Left colon (tissue), 2 donors: ENCODE measurements at regions not wholly inside any gene's neighbourhood (a gene's known extent, or its start where the extent isn't known, plus 50 kb on each side); places are given as distances from the start of the nearest gene placed in this dataset.

Source experiments
- ATAC-seq: fragments of 200-7000 bp; cut with Tn5 transposase; one replicate; pipeline ENCODE4 v1.9.1; 2020; ENCODE audit warnings: mild to moderate bottlenecking, moderate library complexity
- DNase-seq, 2 donors: peaks; one replicate each; pipeline ENCODE4 v3.0.0-alpha.2; 2020
- intact Hi-C, 2 donors: fragments of 100-400 bp; cut with DNase I in 1 of 2; cut with micrococcal nuclease in 1 of 2; formaldehyde crosslinking; loops; one replicate each; pipeline versions ENCODE4 v1.11.2 to v1.14.0; 2022; cut with DNase I, micrococcal nuclease
- donor health status: DM: no; HTN: no; CAD: no.
- donor health status: DM: yes; HTN: yes; CAD: no.

DNA sequence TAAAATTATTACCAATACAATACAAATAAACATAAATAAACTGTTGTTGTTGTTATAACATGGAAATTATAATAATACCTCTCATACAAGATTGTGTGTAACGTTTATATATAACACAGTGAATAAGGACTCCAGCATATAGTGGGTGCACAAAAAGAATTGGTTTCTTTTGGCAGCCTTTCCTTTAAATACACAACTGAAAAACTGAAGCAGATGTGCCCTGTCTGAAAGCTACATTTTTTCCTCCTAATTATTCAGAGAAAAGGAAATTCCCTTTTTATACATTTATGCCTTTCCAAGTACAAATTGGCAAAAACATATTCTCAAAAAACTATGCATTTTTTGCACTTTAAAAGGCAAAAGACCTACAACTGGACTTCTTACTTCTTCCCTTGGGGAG lies 928.9 kb upstream of the NR2F2 start:
- intact Hi-C loops = no loop called here
- no peak for ATAC-seq
- no peak for DNase-seq

DNA sequence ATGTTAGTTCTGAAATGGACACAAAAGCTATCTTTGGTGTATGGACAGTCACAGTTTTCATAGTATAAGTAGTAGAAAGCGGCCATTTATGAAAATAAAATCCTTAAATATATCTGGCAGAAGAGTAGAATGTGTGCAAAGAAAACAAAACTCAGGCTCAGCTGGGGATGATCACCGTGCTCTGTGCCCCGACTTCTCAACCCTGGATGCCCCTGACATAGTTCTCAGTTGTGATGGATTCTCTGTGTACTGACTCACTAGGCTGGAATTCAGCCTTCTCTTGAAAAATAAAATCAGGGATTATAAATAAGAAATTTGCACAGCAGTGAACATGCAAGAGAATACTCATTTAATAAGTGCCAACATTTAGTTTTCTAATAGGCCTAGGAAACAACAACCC lies 925.1 kb upstream of the NR2F2 start:
- DNase-seq (no peak), ATAC-seq (no peak)
- intact Hi-C loops = no loop called here

DNA sequence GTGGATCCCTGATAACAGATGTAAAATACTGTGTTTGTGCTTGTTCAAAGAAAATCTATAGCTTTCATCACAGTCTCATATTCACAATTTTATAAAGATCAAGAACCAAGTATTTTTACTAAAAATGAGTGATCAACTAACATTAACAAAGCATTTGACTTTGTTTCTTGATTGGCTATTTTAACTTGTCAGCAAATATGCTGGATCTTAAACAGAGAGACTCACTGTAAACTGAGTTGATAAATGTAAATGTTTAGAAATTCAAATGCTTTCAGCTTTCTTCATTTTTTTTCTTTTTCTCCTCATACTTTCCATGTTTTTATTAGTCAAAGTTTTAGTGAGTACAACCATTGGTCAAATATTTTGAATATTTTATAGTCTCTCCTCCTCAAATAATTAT lies 923.0 kb upstream of the NR2F2 start:
- ATAC-seq = no peak
- DNase-seq = no peak
- intact Hi-C loops = no loop called here

DNA sequence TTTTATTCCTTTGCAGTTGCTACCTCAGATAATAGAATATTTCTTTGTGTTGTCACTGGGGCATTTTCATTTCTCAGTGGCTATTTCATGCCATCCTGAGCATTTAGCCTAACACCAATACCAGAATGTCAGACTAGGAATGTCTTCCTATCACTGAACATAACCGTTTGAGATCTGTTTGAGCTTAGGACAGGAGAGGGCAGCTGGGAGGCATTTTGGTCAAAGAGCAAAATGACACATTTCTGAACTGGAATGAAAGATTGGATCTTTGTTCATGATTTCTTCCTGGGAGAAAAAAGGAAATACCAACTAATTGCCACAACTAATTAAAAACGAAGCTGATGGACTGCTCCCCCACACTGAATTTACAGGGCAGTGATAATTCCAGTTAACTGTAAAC lies 921.3 kb upstream of the NR2F2 start:
- DNase-seq = no peak
- no peak for ATAC-seq
- intact Hi-C loops = no loop called here

DNA sequence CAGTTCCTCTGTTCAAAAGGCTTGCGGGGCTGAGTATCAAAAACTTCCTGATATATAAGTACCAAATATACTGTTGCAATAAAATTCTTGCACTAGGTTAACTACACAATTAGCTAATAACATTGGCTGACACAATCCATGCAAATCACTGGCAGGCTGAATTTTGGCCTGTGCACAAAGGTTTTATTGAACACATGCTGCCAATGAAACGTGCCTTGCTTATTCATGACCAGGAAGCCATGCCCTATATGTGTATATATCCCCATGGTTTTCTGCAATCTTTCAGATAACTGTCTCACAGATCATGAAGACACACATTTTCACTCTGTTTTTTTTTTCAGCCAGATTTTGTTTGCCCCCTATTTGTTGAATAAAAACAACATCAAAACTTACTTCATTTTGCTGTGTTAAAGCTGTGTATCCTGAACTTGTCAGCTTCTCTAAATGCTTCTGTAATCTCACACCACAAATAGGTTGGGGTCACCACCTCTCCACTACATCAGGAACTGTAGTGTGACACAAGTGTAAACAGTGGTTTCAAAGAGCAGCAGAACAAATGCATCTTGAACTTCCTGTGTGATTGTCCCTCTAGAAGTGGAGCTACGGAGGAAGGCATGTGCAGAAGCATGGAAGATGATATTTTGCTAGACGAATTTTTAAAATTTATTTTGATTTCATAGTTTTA lies 920.7 kb upstream of the NR2F2 start:
- ATAC-seq = no peak
- intact Hi-C loops = no loop called here
- DNase-seq = no peak

DNA sequence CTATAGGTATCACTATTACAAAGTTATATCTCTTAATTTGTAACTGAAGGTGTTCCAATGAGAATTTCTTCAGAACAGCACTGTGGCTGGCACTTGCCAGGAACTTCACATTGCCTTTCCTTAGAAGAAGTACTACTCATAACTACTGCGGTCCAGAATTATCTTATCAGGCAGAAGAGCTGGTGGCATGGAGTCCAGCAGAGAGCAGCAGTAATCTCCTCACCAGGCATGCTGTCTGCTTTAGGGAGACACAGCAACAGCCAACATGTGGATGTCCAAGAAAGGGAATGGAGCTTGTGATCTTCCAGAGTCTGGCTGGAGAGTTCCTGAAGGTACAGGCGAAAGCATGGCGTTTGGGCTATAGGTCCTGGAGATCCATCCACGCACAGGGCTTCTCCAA lies 919.7 kb upstream of the NR2F2 start:
- ATAC-seq (no peak), DNase-seq (no peak)
- intact Hi-C loops = no loop called here

DNA sequence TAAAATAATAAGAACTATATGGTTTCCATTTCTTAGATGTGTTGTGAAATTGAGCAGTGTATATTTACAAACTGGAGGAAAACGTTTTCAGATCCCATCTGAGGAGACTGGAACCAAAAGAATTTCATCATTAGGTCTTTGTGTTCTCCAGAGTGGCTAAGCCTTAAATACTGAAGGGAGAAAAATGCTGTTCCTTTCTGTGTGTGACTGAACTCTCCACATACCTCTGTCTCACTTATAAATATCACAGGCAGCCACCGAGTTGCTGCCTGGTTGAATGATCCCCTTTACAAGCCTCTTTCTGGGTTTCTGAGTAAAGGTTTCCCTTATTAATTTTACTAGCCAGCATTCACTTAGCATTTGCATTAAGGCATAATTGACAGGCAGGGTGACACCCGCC lies 913.9 kb upstream of the NR2F2 start:
- ATAC-seq = no peak
- no peak for DNase-seq
- intact Hi-C loops = no loop called here

DNA sequence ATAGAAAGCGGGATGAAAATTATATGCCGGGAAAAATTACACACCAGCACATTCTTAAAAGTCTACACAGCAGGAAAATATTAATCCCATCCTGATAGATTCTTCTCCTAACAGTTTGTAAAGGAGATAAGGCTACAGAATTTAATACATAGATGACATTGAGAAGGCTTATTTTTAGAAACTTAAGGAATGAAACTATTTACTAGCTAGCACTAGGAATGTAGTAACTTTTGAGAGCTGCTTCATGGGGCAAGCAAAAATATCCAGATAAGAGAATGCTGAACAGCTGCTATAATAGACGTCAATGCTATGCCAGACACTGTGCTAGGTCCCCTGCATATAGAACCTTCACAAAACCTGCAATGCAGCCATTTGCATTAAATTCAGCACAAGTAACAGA lies 912.7 kb upstream of the NR2F2 start:
- no peak for ATAC-seq

DNA sequence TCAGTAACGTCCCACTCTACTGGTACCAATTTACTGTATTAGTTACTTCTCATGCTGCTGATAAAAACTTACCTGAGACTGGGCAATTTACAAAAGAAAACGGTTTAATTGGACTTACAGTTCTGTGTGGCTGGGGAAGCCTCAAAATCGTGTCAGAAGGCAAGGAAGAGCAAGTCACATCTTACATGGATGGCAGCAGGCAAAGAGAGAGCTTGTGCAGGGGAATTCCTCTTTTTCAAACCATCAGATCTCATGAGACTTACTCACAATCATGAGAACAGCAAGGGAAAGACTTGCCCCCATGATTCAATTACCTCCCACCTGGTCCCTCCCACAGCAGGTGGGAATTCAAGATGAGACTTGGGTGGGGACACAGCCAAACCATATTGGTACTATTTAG lies 908.2 kb upstream of the NR2F2 start:
- no peak for DNase-seq
- intact Hi-C loops = no loop called here
- no peak for ATAC-seq

More for the DNA sequence above, 912.7 kb upstream of the NR2F2 start:
- intact Hi-C loops = no loop called here
- DNase-seq = no peak

DNA sequence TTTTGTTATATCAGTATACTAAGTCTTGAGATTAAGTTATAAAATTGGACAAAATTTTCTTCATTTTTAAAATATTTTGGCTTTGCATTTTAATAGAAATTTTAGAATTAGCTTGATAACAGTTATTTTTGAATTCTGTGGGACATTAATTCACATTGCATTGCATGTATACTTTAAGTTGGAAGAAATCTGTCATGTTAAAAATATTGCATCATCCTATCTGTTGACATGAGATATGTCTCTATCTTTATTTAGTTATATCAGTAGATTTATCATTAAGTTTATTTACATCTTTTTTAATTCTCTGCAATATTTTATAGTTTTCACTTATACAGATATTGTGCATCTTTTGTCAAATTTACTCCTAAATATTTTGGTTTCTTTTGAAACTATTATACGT lies 904.6 kb upstream of the NR2F2 start:
- intact Hi-C loops = no loop called here
- DNase-seq = no peak
- ATAC-seq = no peak

DNA sequence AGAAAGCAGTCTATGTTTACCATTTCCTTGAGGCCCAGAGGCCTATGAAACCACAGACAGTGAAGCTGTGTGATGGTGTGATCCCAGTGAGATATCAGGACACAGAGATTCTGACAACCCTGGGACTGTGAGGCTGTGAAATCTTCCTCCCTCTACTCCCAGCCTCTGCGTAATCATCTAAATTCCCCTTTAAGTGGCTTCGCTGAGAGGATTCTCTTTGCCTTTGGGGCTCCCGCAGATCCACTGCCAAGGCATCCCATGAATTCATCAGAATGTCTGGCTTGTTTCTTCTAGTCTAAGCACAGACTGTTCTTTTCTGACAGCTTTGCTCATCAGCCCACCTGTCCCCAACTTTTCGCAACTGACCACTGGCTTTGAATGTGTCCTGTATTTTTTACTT lies 901.2 kb upstream of the NR2F2 start:
- ATAC-seq (no peak), DNase-seq (no peak)
- intact Hi-C loops = no loop called here

DNA sequence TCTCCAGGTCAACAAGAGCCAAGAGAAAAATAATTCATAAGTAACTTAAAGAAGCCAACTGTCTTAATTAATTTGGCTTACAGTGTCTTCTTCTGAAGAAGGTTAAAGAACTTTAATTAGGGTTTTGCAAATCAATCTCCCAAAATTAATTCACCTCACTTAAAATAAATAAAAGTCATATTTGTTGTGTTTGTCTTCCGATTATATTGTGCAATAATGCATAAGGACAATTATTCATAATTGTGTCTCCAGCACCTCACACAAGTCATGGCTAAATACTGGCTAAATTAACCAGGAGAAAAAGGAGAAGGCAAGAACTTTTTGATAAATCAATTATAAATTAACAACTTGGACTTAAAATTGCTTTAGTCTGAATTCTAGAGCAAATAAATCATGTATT lies 899.0 kb upstream of the NR2F2 start:
- intact Hi-C loops = no loop called here
- DNase-seq (no peak), ATAC-seq (no peak)

DNA sequence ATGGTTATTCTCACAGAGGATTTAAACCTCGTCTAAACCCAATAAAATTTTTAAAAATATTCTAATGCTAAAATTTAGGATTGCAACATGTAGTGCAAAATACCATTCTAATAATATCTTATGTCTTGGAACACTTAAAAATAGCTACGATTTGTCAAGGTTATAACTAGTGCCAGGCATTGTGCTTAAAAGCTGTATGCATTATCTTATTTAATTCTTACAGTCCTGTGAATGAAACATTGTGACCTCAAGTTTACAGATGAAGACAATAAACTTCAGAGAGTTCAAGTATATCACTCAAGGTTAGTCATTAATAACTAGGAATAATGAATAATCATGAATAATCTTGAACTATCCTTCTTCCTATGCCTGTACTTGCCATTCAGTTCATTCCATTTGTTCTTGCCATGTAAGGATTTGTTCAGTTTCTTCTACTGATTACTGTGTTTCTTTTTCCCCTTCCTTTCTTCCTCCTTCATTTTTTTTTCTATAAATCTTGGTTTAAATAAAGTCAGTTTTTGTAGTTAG lies 897.6 kb upstream of the NR2F2 start:
- ATAC-seq (no peak), DNase-seq (no peak)
- intact Hi-C loops = no loop called here

DNA sequence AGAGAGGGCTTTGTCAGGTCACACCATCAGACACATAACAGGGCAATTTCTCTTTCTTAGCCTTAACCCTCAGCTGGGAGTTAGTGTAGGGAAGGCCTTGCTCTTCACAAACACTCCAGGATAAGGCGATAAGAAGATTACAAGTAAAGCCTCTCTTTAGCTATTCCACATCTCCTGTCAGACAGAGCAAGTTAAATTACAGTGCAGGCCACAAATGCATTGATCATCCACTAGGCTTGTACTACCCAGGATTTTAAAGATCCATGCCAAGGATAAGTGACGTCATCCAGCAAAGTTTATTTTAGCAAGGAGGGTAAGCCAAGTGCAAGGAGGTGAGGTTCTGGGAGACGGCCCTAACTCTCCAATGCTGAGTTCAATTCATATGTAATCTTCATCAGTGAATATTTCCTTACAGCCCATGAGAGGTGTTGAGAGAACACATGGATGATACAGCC lies 890.6 kb upstream of the NR2F2 start:
- ATAC-seq = no peak
- DNase-seq = no peak
- intact Hi-C loops = no loop called here

DNA sequence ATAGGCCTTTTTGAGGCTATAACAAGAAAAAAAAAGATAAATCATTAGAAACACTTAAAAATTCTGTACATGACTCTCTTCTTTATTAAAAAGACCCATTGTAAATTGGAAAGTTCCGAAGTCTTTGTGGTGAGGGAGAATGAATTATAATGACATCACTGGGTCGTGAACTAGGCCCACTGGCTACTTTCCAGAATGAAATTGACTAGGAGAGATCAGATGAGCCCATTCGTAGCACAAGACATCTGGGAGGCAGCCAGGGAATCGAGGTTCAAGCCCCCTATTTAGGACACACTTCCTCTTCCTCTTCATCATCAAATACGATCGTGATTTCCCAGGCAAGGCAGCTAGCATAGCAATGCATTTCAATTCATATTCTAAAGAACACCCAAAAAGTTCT lies 889.8 kb upstream of the NR2F2 start:
- intact Hi-C loops = no loop called here
- DNase-seq (no peak), ATAC-seq (no peak)

DNA sequence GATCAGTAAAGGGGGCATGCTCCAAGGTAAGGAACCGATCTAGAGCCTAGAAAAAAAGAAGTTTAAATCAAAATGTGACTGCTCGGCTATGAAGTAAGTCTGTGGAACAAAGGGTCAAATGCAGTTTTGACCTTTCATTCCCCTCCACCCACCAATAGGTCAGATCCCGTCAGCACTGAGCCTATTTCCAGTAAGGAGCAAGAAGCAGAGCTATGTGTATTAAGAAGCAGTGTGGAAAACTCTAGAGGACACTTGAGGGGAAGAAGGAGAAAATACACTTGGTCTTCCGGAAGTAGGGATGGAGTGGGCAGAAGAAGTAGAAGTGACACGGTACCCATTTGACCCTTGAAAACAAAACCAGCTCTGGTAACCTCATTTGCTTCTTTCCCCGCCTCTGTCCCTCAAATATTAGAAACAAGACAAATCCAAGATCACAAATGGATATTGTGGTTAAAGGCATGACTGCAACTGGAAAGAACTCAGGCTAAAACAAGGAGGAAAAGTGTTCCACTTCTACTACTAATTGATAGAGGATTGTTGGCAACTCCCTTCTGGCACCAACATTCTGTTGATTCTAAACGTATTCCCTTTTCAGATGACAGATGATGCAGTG lies 888.3 kb upstream of the NR2F2 start:
- intact Hi-C loops = no loop called here
- no peak for DNase-seq
- ATAC-seq = no peak

DNA sequence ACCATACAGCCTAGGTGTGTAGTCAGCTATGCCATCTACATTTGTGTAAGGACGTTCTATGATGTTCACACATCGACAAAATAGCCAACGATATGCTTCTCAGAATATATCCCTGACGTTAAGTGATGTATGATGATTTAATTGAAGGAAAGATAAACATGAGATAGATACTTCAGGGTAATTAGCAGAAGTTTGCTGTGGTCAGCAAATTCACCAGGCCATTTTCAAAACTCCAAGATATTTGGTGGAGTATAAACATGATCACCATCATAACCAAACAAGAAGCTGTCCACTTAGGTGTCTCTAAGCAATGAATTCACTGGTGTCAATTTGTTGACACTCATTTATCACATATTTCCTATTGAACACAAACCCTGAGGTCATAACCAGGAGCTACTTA lies 885.6 kb upstream of the NR2F2 start:
- ATAC-seq (no peak), DNase-seq (no peak)
- intact Hi-C loops = no loop called here

DNA sequence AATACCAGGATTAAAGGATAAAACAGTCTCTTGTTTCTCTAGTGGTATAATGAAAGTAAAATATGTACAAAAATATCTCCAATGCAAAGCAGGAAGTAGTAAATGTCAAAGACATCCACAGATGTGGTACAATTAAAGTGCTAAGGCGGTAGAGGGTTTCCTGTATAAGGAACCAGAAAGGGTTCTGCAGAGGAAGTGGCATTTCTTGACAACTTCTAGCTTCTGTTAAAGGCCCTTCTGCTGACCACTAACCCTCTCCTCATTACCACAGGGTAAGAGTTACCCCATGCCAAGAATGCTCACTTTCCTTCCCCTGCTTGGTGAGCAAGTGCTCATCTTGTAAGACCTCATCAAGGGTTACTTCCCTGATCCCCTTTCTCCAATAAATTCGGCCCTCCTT lies 883.6 kb upstream of the NR2F2 start:
- intact Hi-C loops = no loop called here
- DNase-seq = no peak
- no peak for ATAC-seq

DNA sequence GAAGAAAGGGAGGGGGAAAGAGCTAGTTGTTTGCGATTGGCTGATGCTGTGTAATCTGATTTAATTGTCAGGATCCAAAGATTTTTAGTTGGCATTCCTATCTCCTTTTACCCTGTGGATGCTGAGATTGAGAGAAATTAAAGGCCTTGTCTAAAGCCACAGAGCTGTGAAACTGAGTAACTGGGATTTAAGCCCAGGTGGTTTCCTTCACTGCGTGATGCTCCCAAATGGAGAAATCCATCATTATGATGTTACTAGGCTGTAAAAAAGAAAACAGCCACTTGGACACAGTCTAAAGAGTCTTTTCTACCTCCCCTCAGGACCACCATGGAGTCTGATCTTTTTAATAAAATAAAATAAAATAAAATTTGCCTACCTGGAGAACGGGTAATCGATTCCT lies 883.0 kb upstream of the NR2F2 start:
- DNase-seq (no peak), ATAC-seq (no peak)
- intact Hi-C loops = no loop called here

DNA sequence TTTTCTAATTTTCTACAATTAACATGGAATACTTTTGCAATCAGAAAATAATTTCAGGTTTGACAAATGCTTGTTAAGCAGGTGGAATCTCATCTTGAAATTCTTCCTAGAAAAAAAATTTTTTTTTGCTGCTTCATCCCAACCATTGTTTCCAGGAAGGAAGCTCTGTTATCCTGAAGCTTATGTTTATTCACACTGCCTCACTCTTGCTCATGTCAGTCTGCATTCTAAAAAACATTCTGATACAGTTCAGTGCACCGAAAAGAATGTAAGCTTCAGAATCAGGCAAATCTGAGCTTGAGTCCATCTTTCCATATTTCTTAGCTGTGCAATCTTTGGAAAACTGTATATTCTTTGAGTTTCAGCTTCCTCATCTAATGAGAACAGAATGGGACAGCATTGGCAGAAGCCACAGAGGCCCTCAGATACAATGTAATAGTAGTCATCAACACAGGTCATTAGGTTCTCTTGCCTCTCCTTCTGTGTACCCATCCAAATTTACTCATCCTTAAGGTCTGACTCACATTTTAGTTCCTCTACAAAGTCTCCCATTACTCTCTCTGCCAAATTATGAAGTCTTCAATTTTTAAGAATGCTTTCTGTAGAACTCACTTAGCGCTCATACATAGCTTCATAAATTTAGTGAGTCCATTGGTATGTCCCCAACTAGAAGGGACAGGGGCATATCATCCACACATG lies 881.8 kb upstream of the NR2F2 start:
- no peak for ATAC-seq
- no peak for DNase-seq
- intact Hi-C loops = no loop called here
